ENCODE measurements at regions not wholly inside any gene's neighbourhood (a gene's known extent, or its start where the extent isn't known, plus 50 kb on each side); places are given as distances from the start of the nearest gene placed in this dataset.
"Not testable (repeated sequence)": the region's sequence is repeated elsewhere in the genome, so short reads cannot be mapped to it uniquely, and the experiment has no call there.

DNA sequence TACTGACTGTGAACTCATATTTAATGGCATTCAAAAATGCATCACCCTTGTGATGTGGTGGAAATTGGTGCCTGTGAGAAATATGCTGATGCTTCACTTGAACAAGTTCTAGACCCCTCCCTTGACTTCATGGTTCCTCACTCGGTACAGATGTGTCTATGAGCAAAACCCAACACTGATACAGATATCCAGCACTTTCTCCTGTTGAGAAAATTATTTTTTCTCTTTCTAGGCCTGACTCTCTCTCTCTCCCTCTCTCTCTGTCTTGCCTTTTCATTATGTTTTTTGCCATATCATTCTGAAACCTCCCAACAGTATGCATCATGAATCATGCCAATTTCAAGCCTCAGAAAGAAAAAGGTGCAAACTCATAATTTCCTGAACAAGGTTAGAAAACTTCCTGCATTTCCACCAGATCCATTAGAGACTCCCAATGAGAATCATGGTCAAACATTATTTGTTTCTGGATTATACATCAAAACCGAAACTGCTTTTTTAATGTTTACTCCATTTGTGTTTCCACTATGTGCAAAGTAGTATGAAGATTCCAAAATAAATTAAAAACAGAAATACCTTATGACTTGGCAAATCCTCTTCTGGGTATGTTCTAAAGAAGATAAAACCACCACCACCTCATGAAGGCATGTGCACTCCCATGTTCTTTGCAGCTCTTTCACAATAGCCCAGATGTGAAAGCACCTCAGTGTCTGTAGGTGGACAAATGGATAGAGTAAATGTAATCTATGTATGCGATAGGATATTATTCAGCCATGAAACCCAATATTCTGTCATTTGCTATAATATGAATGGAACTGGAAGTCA, 543.6 kb downstream of the TMEM121 start:
- peaks cover 4% of the 10 kb centered on the region; the same call in 1 of the 2 replicates for H3K36me3 Mint-ChIP-seq (ENCODE audit: low read depth)
- H3K27me3 Mint-ChIP-seq (ENCODE audit: insufficient read depth): no peaks in the 10 kb centered on the region; the same call in 1 of the 2 replicates
- H3K9me3 Mint-ChIP-seq: peaks cover 43% of the 10 kb centered on the region
- no peak overlapping the region for H3K27ac Mint-ChIP-seq
- H3K4me1 Mint-ChIP-seq (ENCODE audit: low read depth): no peaks in the 10 kb centered on the region
- no peak overlapping the region for H3K4me3 Mint-ChIP-seq
- TF ChIP-seq, protein P1, sequence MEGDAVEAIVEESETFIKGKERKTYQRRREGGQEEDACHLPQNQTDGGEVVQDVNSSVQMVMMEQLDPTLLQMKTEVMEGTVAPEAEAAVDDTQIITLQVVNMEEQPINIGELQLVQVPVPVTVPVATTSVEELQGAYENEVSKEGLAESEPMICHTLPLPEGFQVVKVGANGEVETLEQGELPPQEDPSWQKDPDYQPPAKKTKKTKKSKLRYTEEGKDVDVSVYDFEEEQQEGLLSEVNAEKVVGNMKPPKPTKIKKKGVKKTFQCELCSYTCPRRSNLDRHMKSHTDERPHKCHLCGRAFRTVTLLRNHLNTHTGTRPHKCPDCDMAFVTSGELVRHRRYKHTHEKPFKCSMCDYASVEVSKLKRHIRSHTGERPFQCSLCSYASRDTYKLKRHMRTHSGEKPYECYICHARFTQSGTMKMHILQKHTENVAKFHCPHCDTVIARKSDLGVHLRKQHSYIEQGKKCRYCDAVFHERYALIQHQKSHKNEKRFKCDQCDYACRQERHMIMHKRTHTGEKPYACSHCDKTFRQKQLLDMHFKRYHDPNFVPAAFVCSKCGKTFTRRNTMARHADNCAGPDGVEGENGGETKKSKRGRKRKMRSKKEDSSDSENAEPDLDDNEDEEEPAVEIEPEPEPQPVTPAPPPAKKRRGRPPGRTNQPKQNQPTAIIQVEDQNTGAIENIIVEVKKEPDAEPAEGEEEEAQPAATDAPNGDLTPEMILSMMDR (IDR thresholded peaks at IDR 0.05): no peak
- no peak for DNase-seq

DNA sequence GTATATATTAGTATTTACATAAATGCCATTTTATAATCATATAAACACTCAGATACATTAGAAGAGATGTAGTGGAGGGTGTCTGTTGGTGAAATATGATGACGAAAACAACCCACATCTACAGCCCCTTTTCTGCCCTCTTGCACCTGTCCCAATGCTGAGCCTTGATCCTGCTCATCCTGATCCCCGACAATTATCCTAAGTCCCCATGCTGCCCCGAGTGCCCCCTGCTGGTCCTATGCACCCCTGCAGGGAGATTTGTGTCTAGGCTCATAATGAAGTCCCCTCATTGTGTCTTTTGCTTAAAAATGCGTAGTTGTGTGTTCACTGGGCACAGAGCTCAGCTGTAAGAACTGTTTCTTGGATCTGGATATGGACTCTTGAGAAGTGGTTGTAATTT, 554.5 kb downstream of the TMEM121 start:
- Mint-ChIP-seq H3K36me3 (ENCODE audit: low read depth) (no peaks in the 10 kb centered on the region), H3K9me3 (no peaks in the 10 kb centered on the region), H3K4me3 (no peak overlapping the region), H3K27me3 (ENCODE audit: insufficient read depth) (no peaks in the 10 kb centered on the region), H3K27ac (no peak overlapping the region), H3K4me1 (ENCODE audit: low read depth) (no peaks in the 10 kb centered on the region)
- no peak for DNase-seq
- TF ChIP-seq, protein P1 (IDR thresholded peaks at IDR 0.05): no peak

DNA sequence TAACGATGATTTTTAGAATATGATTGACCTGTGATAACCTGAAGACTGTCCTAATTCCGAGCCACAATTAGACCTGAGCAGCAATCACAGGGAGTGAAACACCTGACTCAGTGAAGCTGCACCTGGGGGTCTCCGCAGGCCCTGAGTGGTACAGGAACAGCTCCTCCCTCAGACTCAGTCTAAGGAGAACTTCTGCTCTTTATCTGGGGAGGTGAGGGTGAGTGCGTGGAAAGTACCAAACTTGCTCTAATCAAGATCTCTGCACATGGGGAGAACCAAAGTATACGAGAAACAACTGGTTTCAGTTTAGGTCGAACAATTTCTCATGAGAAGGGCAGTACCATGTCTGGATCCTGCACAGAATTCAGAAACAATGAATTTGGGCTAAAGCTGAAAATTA, 555.3 kb downstream of the TMEM121 start:
- H3K4me3 Mint-ChIP-seq; H3K27ac Mint-ChIP-seq; H3K4me1 Mint-ChIP-seq (ENCODE audit: low read depth); DNase-seq; H3K9me3 Mint-ChIP-seq; H3K36me3 Mint-ChIP-seq (ENCODE audit: low read depth); H3K27me3 Mint-ChIP-seq (ENCODE audit: insufficient read depth): not testable (repeated sequence)

DNA sequence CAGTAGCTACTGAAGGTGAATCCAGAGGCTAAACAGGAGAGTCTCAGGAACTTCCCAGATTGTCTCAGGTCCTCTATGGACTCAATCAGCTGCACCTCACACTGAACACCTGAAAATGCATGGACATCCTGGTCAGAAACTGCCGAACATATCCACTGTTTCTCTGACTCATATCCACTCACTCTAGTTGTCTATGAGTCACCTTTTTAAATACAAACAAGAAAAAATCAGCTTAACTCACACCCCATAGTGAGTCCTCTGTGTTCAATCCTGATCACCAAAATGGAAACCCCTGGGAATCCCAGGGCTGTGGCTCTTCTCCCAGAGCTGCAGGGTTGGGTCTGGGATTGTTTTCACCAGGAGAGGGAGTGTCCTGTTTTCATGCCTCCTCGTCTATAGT, 556.7 kb downstream of the TMEM121 start:
- no peaks in the 10 kb centered on the region for H3K9me3 Mint-ChIP-seq
- H3K27ac Mint-ChIP-seq: no peak overlapping the region
- no peak overlapping the region for H3K4me3 Mint-ChIP-seq
- TF ChIP-seq, protein P1 (IDR thresholded peaks at IDR 0.05): no peak
- H3K27me3 Mint-ChIP-seq (ENCODE audit: insufficient read depth): no peaks in the 10 kb centered on the region
- no peak for DNase-seq
- H3K36me3 Mint-ChIP-seq (ENCODE audit: low read depth): no peaks in the 10 kb centered on the region
- H3K4me1 Mint-ChIP-seq (ENCODE audit: low read depth): no peaks in the 10 kb centered on the region

DNA sequence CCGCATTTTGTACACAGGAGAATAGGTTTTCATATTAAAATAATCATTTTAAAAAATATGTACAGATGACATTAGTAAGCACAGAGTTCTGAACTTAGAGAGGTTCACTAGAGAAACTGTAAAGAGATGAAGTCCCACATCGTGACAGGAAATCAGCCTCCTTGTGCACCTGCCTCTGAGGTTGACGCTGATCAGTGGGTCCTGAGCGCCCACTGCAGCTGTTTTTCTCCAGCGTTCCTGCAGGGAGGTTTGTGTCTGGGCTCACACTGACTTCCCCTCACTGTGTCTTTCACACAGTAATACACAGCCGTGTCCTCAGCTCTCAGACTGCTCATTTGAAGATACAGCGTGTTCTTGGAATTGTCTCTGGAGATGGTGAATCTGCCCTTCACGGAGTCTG, 561.5 kb downstream of the TMEM121 start:
- no peaks in the 10 kb centered on the region for H3K9me3 Mint-ChIP-seq
- H3K4me1 Mint-ChIP-seq (ENCODE audit: low read depth): no peaks in the 10 kb centered on the region
- no peak overlapping the region for H3K27ac Mint-ChIP-seq
- TF ChIP-seq, protein P1 (IDR thresholded peaks at IDR 0.05): no peak
- no peaks in the 10 kb centered on the region for H3K36me3 Mint-ChIP-seq (ENCODE audit: low read depth)
- H3K4me3 Mint-ChIP-seq: no peak overlapping the region
- DNase-seq: no peak
- H3K27me3 Mint-ChIP-seq (ENCODE audit: insufficient read depth): no peaks in the 10 kb centered on the region

DNA sequence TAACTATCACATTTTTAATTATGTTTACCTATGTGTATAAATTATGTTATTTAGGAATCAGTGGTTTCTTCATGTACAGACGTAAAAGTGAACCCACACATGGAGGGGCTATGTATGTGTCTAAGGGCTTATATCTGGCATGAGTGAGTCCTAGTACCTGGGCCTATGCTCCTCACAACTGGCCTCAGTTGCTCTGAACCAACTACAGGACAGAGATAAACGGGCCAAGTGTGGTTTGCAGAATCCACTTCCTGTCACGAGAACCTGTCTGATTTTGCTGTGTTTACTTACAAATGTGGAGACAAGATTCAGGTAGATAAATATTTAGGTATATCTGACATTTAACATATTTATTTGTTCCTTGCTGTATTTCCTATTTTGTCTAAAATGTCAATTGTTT, 562.5 kb downstream of the TMEM121 start:
- not testable (repeated sequence) for H3K9me3 Mint-ChIP-seq; H3K36me3 Mint-ChIP-seq (ENCODE audit: low read depth); DNase-seq; H3K27ac Mint-ChIP-seq; H3K4me3 Mint-ChIP-seq; H3K27me3 Mint-ChIP-seq (ENCODE audit: insufficient read depth); H3K4me1 Mint-ChIP-seq (ENCODE audit: low read depth)
